ENCODE measurements at regions not wholly inside any gene's neighbourhood (a gene's known extent, or its start where the extent isn't known, plus 50 kb on each side); places are given as distances from the start of the nearest gene placed in this dataset.

DNA sequence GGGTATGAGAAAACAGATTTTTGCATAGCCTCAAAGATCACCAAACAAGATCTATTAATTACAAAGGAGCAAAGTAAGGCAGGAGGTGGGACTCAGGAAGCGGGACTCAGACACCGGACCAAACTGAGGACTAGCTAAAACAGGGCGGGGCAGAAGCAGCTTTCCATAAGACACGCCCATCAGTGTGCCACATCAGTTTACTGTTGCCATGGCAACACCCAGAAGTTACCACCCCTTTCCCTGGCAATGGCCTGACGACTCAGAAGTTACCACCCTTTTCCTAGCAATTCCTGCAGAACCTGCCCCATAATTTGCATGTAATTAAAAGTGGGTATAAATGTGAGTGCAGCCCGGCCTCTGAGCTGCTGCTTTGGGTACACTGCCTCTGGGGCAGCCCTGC lies 173.9 kb downstream of the SHANK2 start:
- no peak for DNase-seq (ENCODE audit: extremely low spot score)
- Histone ChIP-seq H3K4me1 (peaks cover 0 to 4% (median 0%) of the 10 kb centered on the region in 4 donors), H3K27ac (replicated peaks in 1 of 4) (no peak overlapping the region), H3K9me3 (peaks cover 0 to 7% (median 0%) of the 10 kb centered on the region in 4 donors), H3K27me3 (peaks cover 0 to 14% (median 0%) of the 10 kb centered on the region in 4 donors), H3K36me3 (no peaks in the 10 kb centered on the region), H3K4me3 (no peak overlapping the region)
- TF ChIP-seq POLR2AphosphoS5 (IDR thresholded peaks at IDR 0.05) (no peak), EP300 (IDR thresholded peaks at IDR 0.05) (no peak), POLR2A (IDR thresholded peaks at IDR 0.05; ENCODE audit: low read depth) (no peak)
- TF ChIP-seq, protein P1, sequence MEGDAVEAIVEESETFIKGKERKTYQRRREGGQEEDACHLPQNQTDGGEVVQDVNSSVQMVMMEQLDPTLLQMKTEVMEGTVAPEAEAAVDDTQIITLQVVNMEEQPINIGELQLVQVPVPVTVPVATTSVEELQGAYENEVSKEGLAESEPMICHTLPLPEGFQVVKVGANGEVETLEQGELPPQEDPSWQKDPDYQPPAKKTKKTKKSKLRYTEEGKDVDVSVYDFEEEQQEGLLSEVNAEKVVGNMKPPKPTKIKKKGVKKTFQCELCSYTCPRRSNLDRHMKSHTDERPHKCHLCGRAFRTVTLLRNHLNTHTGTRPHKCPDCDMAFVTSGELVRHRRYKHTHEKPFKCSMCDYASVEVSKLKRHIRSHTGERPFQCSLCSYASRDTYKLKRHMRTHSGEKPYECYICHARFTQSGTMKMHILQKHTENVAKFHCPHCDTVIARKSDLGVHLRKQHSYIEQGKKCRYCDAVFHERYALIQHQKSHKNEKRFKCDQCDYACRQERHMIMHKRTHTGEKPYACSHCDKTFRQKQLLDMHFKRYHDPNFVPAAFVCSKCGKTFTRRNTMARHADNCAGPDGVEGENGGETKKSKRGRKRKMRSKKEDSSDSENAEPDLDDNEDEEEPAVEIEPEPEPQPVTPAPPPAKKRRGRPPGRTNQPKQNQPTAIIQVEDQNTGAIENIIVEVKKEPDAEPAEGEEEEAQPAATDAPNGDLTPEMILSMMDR (IDR thresholded peaks at IDR 0.05): no peak
- intact Hi-C loops (cut with DNase I): no loop called here
- WGBS: 77% methylated on average over 6 of the region's 6 CpGs

DNA sequence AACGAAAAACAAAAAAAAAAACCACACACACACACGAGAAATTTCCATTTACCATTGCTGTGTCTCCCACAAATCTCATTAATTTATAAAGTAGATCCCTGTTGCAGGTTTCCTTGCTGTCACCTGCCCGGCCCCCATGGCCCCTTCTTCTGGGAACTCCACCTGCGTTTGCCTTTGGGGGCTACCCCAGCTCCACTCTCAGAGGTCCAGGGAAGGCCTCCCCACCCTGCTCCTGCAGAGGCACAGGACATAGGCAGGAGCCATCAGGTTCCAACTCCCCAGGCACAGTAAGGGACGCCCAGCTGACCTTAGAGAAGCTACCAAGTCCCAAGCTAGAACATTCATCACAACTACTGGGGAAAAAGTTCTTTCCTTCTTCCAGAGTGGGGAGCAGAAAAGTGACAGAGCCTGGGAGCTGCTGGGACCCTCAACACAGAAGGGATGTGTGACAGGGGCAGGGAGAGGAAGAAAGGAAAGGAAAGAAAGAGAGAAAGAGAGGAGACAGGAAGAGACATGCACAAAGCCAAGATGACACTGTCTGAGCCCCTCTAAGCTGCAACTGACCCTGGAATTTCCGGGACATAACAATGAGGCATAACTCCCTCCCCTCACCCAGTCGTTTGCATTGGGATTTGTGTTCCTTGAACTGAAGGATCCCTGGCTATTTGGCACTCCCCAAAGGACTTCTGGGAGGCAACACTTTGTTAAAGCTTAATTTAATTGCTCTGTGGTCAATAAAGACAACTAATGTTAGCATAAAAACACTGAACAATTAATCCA lies 175.7 kb downstream of the SHANK2 start:
- H3K9me3 ChIP-seq: peaks cover 0 to 7% (median 0%) of the 10 kb centered on the region in 4 donors
- H3K4me3 ChIP-seq: no peak overlapping the region
- H3K27me3 ChIP-seq: peaks cover 0 to 20% (median 0%) of the 10 kb centered on the region in 4 donors
- peaks cover 0 to 4% (median 0%) of the 10 kb centered on the region in 4 donors for H3K4me1 ChIP-seq
- H3K36me3 ChIP-seq: no peaks in the 10 kb centered on the region
- H3K27ac ChIP-seq (replicated peaks in 1 of 4): no peak overlapping the region
- DNase-seq (ENCODE audit: extremely low spot score): no peak
- intact Hi-C loops (cut with DNase I): no loop called here
- no peak for TF ChIP-seq POLR2A (IDR thresholded peaks at IDR 0.05; ENCODE audit: low read depth)
- no peak for TF ChIP-seq EP300 (IDR thresholded peaks at IDR 0.05)
- TF ChIP-seq, protein P1 (IDR thresholded peaks at IDR 0.05): no peak
- TF ChIP-seq POLR2AphosphoS5 (IDR thresholded peaks at IDR 0.05): no peak
- 77% methylated on average over 7 of the region's 7 CpGs for WGBS

DNA sequence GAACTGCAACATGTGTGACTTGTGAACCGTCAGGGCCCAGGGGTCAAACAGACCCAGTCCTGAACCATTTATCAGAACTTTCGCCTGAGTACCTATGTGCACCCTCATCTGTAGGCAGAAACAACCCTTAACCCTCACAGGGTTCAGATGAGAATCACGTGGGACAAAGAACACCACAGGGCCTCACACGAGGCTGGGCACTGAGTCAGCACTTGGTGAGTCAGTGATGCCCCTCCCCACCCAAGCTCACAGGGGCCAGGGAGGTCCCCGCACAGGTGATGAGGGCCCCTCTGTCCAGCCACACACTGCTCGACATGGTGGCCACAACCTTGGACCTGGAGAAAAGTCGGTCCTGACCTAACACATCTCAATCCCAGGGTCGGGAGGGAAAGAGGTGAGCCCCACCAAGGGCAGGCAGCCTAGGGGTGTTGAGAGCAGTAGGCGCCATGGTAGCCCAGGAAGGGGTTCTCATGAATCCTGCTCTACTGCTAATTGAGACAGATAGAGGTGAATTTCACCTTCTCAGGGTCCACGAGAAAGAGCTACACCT lies 176.4 kb downstream of the SHANK2 start:
- intact Hi-C loops (cut with DNase I): no loop called here
- no peaks in the 10 kb centered on the region for H3K36me3 ChIP-seq
- no peak for DNase-seq (ENCODE audit: extremely low spot score)
- no peak for TF ChIP-seq POLR2A (IDR thresholded peaks at IDR 0.05; ENCODE audit: low read depth)
- no peak for TF ChIP-seq EP300 (IDR thresholded peaks at IDR 0.05)
- TF ChIP-seq, protein P1 (IDR thresholded peaks at IDR 0.05): no peak
- no peak for TF ChIP-seq POLR2AphosphoS5 (IDR thresholded peaks at IDR 0.05)
- H3K9me3 ChIP-seq: peaks cover 0 to 7% (median 0%) of the 10 kb centered on the region in 4 donors
- 91% methylated on average over 6 of the region's 10 CpGs for WGBS
- peaks cover 0 to 4% (median 0%) of the 10 kb centered on the region in 4 donors for H3K4me1 ChIP-seq
- peaks cover 0 to 14% (median 0%) of the 10 kb centered on the region in 4 donors for H3K27me3 ChIP-seq
- no peak overlapping the region for H3K27ac ChIP-seq (replicated peaks in 1 of 4)
- no peak overlapping the region for H3K4me3 ChIP-seq

DNA sequence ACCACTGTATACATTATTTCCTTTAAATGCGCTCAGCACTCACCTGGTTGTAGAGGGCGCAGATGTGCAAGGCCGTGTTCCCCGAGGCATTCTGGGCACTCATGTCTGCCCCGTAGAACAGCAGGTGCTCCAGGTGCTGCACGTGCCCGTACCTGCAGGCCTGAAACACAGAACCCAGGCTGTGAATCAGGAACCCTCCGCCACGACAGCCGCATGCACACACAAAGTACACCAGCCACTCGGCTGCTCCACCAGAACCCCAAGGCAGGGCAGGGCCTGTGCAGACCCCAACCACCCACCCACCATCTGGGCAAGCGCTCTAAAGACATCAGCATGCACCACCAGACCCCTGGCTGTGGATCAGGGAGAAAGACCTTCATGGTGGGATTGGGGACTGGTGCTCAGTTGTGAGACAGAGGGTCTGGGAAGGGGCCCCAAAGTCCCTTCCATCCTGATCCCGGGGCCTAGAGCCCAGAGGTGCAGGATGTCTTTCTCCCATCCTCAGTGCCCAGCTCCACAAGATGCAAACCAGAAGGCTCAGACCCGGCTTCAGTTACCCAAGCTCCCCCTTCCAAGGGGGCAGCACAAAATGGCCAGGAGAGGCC lies 177.2 kb downstream of the SHANK2 start:
- TF ChIP-seq POLR2A (IDR thresholded peaks at IDR 0.05; ENCODE audit: low read depth) (no peak), POLR2AphosphoS5 (IDR thresholded peaks at IDR 0.05) (no peak), EP300 (IDR thresholded peaks at IDR 0.05) (no peak)
- TF ChIP-seq, protein P1 (IDR thresholded peaks at IDR 0.05): no peak
- peaks cover 0 to 2% (median 0%) of the 10 kb centered on the region in 4 donors for H3K4me1 ChIP-seq
- 97% methylated on average over 11 of the region's 14 CpGs for WGBS
- H3K4me3 ChIP-seq: no peak overlapping the region
- no peak overlapping the region for H3K27ac ChIP-seq (replicated peaks in 1 of 4)
- intact Hi-C loops (cut with DNase I): no loop called here
- peaks cover 0 to 10% (median 0%) of the 10 kb centered on the region in 4 donors for H3K27me3 ChIP-seq
- H3K36me3 ChIP-seq: no peaks in the 10 kb centered on the region
- peaks cover 0 to 7% (median 0%) of the 10 kb centered on the region in 4 donors for H3K9me3 ChIP-seq
- DNase-seq (ENCODE audit: extremely low spot score): no peak
